IPS-20b (cell line): ENCODE measurements at regions not wholly inside any gene's neighbourhood (a gene's known extent, or its start where the extent isn't known, plus 50 kb on each side); places are given as distances from the start of the nearest gene placed in this dataset.
"Not testable (repeated sequence)": the region's sequence is repeated elsewhere in the genome, so short reads cannot be mapped to it uniquely, and the experiment has no call there.

Source experiments
- H3K27ac ChIP-seq: one replicate; pipeline ENCODE4 v1.5.1; 2013; ENCODE audit warnings: low read length
- H3K27me3 ChIP-seq: 2 replicates; pipeline ENCODE4 v1.6.1; 2013; ENCODE audit warnings: mild to moderate bottlenecking, low read length, inconsistent platforms; ENCODE audit not compliant: insufficient read depth
- H3K36me3 ChIP-seq: 2 replicates; pipeline ENCODE4 v1.6.1; 2013; ENCODE audit warnings: low read depth, mild to moderate bottlenecking, inconsistent platforms, low read length, moderate library complexity; ENCODE audit not compliant: insufficient read depth
- H3K4me1 ChIP-seq: 2 replicates; pipeline ENCODE4 v1.6.1; 2013; ENCODE audit warnings: mild to moderate bottlenecking, control low read depth, inconsistent platforms, low read length, moderate library complexity; ENCODE audit not compliant: insufficient read depth
- H3K4me3 ChIP-seq: 2 replicates; pipeline ENCODE4 v1.5.1; 2013; ENCODE audit warnings: mild to moderate bottlenecking, low read length, inconsistent platforms
- H3K9ac ChIP-seq: 2 replicates; pipeline ENCODE4 v1.6.1; 2013; ENCODE audit warnings: low read depth, mild to moderate bottlenecking, inconsistent platforms, low read length, moderate library complexity
- H3K9me3 ChIP-seq: 2 replicates; pipeline ENCODE4 v1.6.1; 2013; ENCODE audit warnings: mild to moderate bottlenecking, low read depth, low read length, inconsistent platforms; ENCODE audit not compliant: insufficient read depth

GRCh38 chr5:91486638-91487037 is 103.5 kb upstream of the ARRDC3 start:
- H3K4me3 ChIP-seq: no peak overlapping the region
- H3K9ac ChIP-seq: no peak overlapping the region
- no peaks in the 10 kb centered on the region for H3K36me3 ChIP-seq
- no peaks in the 10 kb centered on the region for H3K9me3 ChIP-seq
- no peak overlapping the region for H3K27ac ChIP-seq
- no peaks in the 10 kb centered on the region for H3K27me3 ChIP-seq
- no peaks in the 10 kb centered on the region for H3K4me1 ChIP-seq

- no peaks in the 10 kb centered on the region for H3K27me3 ChIP-seq
- H3K27ac ChIP-seq: no peak overlapping the region
- no peak overlapping the region for H3K9ac ChIP-seq
- no peaks in the 10 kb centered on the region for H3K9me3 ChIP-seq
- no peaks in the 10 kb centered on the region for H3K4me1 ChIP-seq
- H3K36me3 ChIP-seq: no peaks in the 10 kb centered on the region
- no peak overlapping the region for H3K4me3 ChIP-seq
Observed at GRCh38 chr5:91484662-91485061, 101.5 kb upstream of the ARRDC3 start.

GRCh38 chr5:91479376-91479775 is 96.3 kb upstream of the ARRDC3 start:
- not testable (repeated sequence) for H3K9me3 ChIP-seq, H3K27me3 ChIP-seq, H3K4me3 ChIP-seq, H3K9ac ChIP-seq, H3K36me3 ChIP-seq, H3K27ac ChIP-seq, H3K4me1 ChIP-seq

GRCh38 chr5:91478096-91478495 is 95.0 kb upstream of the ARRDC3 start:
- Histone ChIP-seq H3K4me1 (no peaks in the 10 kb centered on the region), H3K27me3 (no peaks in the 10 kb centered on the region), H3K9me3 (no peaks in the 10 kb centered on the region), H3K9ac (no peak overlapping the region), H3K4me3 (no peak overlapping the region), H3K27ac (no peak overlapping the region), H3K36me3 (no peaks in the 10 kb centered on the region)

GRCh38 chr5:91477408-91477807 is 94.3 kb upstream of the ARRDC3 start:
- Histone ChIP-seq H3K4me3 (no peak overlapping the region), H3K9me3 (no peaks in the 10 kb centered on the region), H3K27me3 (no peaks in the 10 kb centered on the region), H3K9ac (no peak overlapping the region), H3K27ac (no peak overlapping the region), H3K4me1 (no peaks in the 10 kb centered on the region), H3K36me3 (no peaks in the 10 kb centered on the region)

GRCh38 chr5:91474201-91474600 is 91.1 kb upstream of the ARRDC3 start:
- Histone ChIP-seq H3K4me1 (no peaks in the 10 kb centered on the region), H3K36me3 (no peaks in the 10 kb centered on the region), H3K27me3 (no peaks in the 10 kb centered on the region), H3K9me3 (no peaks in the 10 kb centered on the region), H3K4me3 (no peak overlapping the region), H3K27ac (no peak overlapping the region), H3K9ac (no peak overlapping the region)

GRCh38 chr5:91472631-91473030 is 89.5 kb upstream of the ARRDC3 start:
- H3K36me3 ChIP-seq: no peaks in the 10 kb centered on the region
- no peak overlapping the region for H3K4me3 ChIP-seq
- no peaks in the 10 kb centered on the region for H3K27me3 ChIP-seq
- no peak overlapping the region for H3K27ac ChIP-seq
- no peaks in the 10 kb centered on the region for H3K9me3 ChIP-seq
- no peak overlapping the region for H3K9ac ChIP-seq
- no peaks in the 10 kb centered on the region for H3K4me1 ChIP-seq

GRCh38 chr5:91469517-91470165 is 86.5 kb upstream of the ARRDC3 start:
- no peaks in the 10 kb centered on the region for H3K36me3 ChIP-seq
- no peak overlapping the region for H3K27ac ChIP-seq
- H3K9ac ChIP-seq: no peak overlapping the region
- H3K4me1 ChIP-seq: no peaks in the 10 kb centered on the region
- H3K27me3 ChIP-seq: no peaks in the 10 kb centered on the region
- no peak overlapping the region for H3K4me3 ChIP-seq
- H3K9me3 ChIP-seq: no peaks in the 10 kb centered on the region

GRCh38 chr5:91468651-91469422 is 85.7 kb upstream of the ARRDC3 start:
- Histone ChIP-seq H3K27ac (no peak overlapping the region), H3K36me3 (no peaks in the 10 kb centered on the region), H3K9me3 (no peaks in the 10 kb centered on the region), H3K4me1 (no peaks in the 10 kb centered on the region), H3K27me3 (no peaks in the 10 kb centered on the region), H3K4me3 (no peak overlapping the region), H3K9ac (no peak overlapping the region)

- Histone ChIP-seq H3K4me1 (no peaks in the 10 kb centered on the region), H3K4me3 (no peak overlapping the region), H3K27me3 (no peaks in the 10 kb centered on the region), H3K9me3 (no peaks in the 10 kb centered on the region), H3K27ac (no peak overlapping the region), H3K9ac (no peak overlapping the region), H3K36me3 (no peaks in the 10 kb centered on the region)
Observed at GRCh38 chr5:91464886-91465646, 81.9 kb upstream of the ARRDC3 start.

- no peaks in the 10 kb centered on the region for H3K9me3 ChIP-seq
- H3K4me1 ChIP-seq: peaks cover 16% of the 10 kb centered on the region
- no peak overlapping the region for H3K4me3 ChIP-seq
- H3K9ac ChIP-seq: no peak overlapping the region
- H3K27me3 ChIP-seq: no peaks in the 10 kb centered on the region
- H3K27ac ChIP-seq: no peak overlapping the region
- H3K36me3 ChIP-seq: no peaks in the 10 kb centered on the region
Observed at GRCh38 chr5:91457681-91458058, 74.6 kb upstream of the ARRDC3 start.
